GM23338 (cell line): ENCODE measurements at regions not wholly inside any gene's neighbourhood (a gene's known extent, or its start where the extent isn't known, plus 50 kb on each side); places are given as distances from the start of the nearest gene placed in this dataset.
A peak's percentile ranks its signal among the peaks of the same experiment; 100 is the strongest.

Experiments used
- ATAC-seq: fragments of 200-7000 bp; cut with Tn5 transposase; 3 replicates; pipeline ENCODE4 v1.9.1; 2020
- DNase-seq: peaks from one replicate; pipeline ENCODE4 v3.0.0-alpha.2; 2015; ENCODE audit warnings: low spot score
- H2AFZ ChIP-seq: fragments of 200-600 bp; sonication (generic); 2 replicates; pipeline ENCODE4 v1.8.0; 2016; ENCODE audit warnings: antibody characterized with exemption, mild to moderate bottlenecking, moderate library complexity
- H3F3A ChIP-seq: fragments of 200-600 bp; sonication (generic); replicated peaks from 2 replicates; pipeline ENCODE4 v1.8.0; 2017; ENCODE audit warnings: antibody characterized with exemption, mixed run types, low read depth
- H3K27ac ChIP-seq: fragments of 200-600 bp; sonication (generic); 2 replicates; pipeline ENCODE4 v1.6.1; 2016; ENCODE audit warnings: low read depth
- H3K27me3 ChIP-seq: fragments of 200-600 bp; sonication (generic); 2 replicates; pipeline ENCODE4 v1.8.0; 2016; ENCODE audit warnings: mild to moderate bottlenecking, mixed run types, moderate library complexity; ENCODE audit not compliant: insufficient read depth
- H3K36me3 ChIP-seq: fragments of 200-600 bp; sonication (generic); 2 replicates; pipeline ENCODE4 v1.8.0; 2016; ENCODE audit warnings: mild to moderate bottlenecking; ENCODE audit not compliant: insufficient read depth
- H3K4me1 ChIP-seq: fragments of 200-600 bp; sonication (generic); 2 replicates; pipeline ENCODE4 v1.8.0; 2016; ENCODE audit warnings: mild to moderate bottlenecking, moderate library complexity; ENCODE audit not compliant: insufficient read depth
- H3K4me2 ChIP-seq: fragments of 200-600 bp; sonication (generic); 2 replicates; pipeline ENCODE4 v1.7.1; 2017; ENCODE audit warnings: mixed run types
- H3K4me3 ChIP-seq: fragments of 200-600 bp; sonication (generic); 2 replicates; pipeline ENCODE4 v1.6.1; 2016; ENCODE audit warnings: mixed run types
- H3K79me2 ChIP-seq: fragments of 200-600 bp; sonication (generic); replicated peaks from 2 replicates; pipeline ENCODE4 v1.8.0; 2017; ENCODE audit warnings: mild to moderate bottlenecking; ENCODE audit not compliant: insufficient read depth
- H3K9me2 ChIP-seq: fragments of 200-600 bp; sonication (generic); 2 replicates; pipeline ENCODE4 v1.8.0; 2017; ENCODE audit not compliant: insufficient read depth
- H4K20me1 ChIP-seq: fragments of 200-600 bp; sonication (generic); replicated peaks from 2 replicates; pipeline ENCODE4 v1.8.0; 2017; ENCODE audit warnings: mild to moderate bottlenecking; ENCODE audit not compliant: insufficient read depth
- H3K27ac Mint-ChIP-seq: 2 replicates; pipeline ENCODE4 v1.8.0; 2020; ENCODE audit warnings: inconsistent platforms, mild to moderate bottlenecking, moderate library complexity, mixed read lengths
- H3K27me3 Mint-ChIP-seq: 3 replicates; pipeline ENCODE4 v1.8.0; 2022; ENCODE audit warnings: low read depth, mild to moderate bottlenecking, moderate library complexity, mixed read lengths, inconsistent platforms; ENCODE audit not compliant: insufficient read depth, poor library complexity
- H3K36me3 Mint-ChIP-seq: 3 replicates; pipeline ENCODE4 v1.8.0; 2021; ENCODE audit warnings: low read depth, mild to moderate bottlenecking, inconsistent platforms, moderate library complexity, mixed read lengths
- H3K4me1 Mint-ChIP-seq: 3 replicates; pipeline ENCODE4 v1.8.0; 2020; ENCODE audit warnings: mild to moderate bottlenecking, inconsistent platforms, mixed read lengths
- H3K4me3 Mint-ChIP-seq: 3 replicates; pipeline ENCODE4 v1.8.0; 2021; ENCODE audit warnings: moderate library complexity, mild to moderate bottlenecking, inconsistent platforms, mixed read lengths
- H3K9me3 Mint-ChIP-seq: 3 replicates; pipeline ENCODE4 v1.8.0; 2020; ENCODE audit warnings: moderate library complexity, mild to moderate bottlenecking, inconsistent platforms, mixed read lengths
- ETS1 ChIP-seq: IDR thresholded peaks from 2 replicates; pipeline ENCODE4 v1.6.1; 2016; ENCODE audit warnings: antibody characterized with exemption
- EZH2 ChIP-seq: fragments of 200-600 bp; sonication (generic); IDR thresholded peaks from one replicate; pipeline ENCODE4 v1.8.0; 2017; ENCODE audit warnings: antibody characterized with exemption, mild to moderate bottlenecking, low read depth; ENCODE audit not compliant: unreplicated experiment
- EZH2phosphoT487 ChIP-seq: fragments of 200-600 bp; sonication (generic); IDR thresholded peaks from one replicate; pipeline ENCODE4 v1.8.1; 2018; ENCODE audit warnings: antibody characterized with exemption; ENCODE audit not compliant: unreplicated experiment
- NANOG ChIP-seq: IDR thresholded peaks from 2 replicates; pipeline ENCODE4 v1.6.1; 2016; ENCODE audit warnings: antibody characterized with exemption, borderline replicate concordance
- POLR2AphosphoS5 ChIP-seq: IDR thresholded peaks from 2 replicates; pipeline ENCODE4 v1.6.1; 2016; ENCODE audit warnings: antibody characterized with exemption, low read depth
- REST ChIP-seq: IDR thresholded peaks from one replicate; pipeline ENCODE4 v1.6.1; 2018; ENCODE audit warnings: antibody characterized with exemption; ENCODE audit not compliant: unreplicated experiment
- STAT1 ChIP-seq: IDR thresholded peaks from one replicate; pipeline ENCODE4 v1.6.1; 2016; ENCODE audit warnings: antibody characterized with exemption; ENCODE audit not compliant: unreplicated experiment
- ZNF114 ChIP-seq: fragments of 250-450 bp; sonication (Bioruptor Pico); IDR thresholded peaks from 2 replicates; pipeline ENCODE4 v1.5.0; 2020; ENCODE audit warnings: mild to moderate bottlenecking, moderate library complexity
- ZNF331 ChIP-seq: fragments of 250-450 bp; sonication (Bioruptor Pico); IDR thresholded peaks from 2 replicates; pipeline ENCODE4 v1.5.0; 2020; ENCODE audit warnings: low read depth, mild to moderate bottlenecking, moderate library complexity
- TF ChIP-seq, protein P1 (sequence below): fragments of 250-450 bp; sonication (Bioruptor Pico); IDR thresholded peaks from 2 replicates; pipeline ENCODE4 v1.5.0; 2020; ENCODE audit warnings: mild to moderate bottlenecking, moderate library complexity
- TF ChIP-seq, protein P2 (sequence below), 2 experiments: fragments of 200-600 bp in 1 of 2; sonication (generic) in 1 of 2; conservative IDR thresholded peaks; 2 replicates each; pipeline versions ENCODE4 v1.5.1 to v1.6.1; 2016 to 2017; ENCODE audit warnings: antibody characterized with exemption in 2 of 2, low read depth in 2 of 2, mild to moderate bottlenecking in 2 of 2, moderate library complexity in 1 of 2

DNA sequence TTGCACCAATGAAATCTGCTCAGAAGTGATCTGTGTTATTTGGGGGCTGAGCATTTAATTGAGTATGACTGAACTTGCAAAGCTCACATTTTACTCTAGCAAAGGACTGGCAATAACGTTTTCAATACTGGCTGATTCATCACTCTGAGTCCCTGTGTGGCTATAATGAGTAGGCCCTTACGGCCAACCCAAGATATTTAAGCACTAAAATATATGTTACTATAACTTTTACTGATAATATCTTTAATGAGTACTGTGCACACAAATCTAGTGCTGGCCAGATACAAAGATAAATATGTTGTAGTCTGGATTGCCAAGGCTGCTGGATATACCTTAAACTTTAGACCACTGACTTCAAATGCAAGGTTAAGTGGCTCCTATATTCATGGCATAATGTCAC, 436.4 kb upstream of the KCNMB2 start (continued):
- TF ChIP-seq, protein P1, sequence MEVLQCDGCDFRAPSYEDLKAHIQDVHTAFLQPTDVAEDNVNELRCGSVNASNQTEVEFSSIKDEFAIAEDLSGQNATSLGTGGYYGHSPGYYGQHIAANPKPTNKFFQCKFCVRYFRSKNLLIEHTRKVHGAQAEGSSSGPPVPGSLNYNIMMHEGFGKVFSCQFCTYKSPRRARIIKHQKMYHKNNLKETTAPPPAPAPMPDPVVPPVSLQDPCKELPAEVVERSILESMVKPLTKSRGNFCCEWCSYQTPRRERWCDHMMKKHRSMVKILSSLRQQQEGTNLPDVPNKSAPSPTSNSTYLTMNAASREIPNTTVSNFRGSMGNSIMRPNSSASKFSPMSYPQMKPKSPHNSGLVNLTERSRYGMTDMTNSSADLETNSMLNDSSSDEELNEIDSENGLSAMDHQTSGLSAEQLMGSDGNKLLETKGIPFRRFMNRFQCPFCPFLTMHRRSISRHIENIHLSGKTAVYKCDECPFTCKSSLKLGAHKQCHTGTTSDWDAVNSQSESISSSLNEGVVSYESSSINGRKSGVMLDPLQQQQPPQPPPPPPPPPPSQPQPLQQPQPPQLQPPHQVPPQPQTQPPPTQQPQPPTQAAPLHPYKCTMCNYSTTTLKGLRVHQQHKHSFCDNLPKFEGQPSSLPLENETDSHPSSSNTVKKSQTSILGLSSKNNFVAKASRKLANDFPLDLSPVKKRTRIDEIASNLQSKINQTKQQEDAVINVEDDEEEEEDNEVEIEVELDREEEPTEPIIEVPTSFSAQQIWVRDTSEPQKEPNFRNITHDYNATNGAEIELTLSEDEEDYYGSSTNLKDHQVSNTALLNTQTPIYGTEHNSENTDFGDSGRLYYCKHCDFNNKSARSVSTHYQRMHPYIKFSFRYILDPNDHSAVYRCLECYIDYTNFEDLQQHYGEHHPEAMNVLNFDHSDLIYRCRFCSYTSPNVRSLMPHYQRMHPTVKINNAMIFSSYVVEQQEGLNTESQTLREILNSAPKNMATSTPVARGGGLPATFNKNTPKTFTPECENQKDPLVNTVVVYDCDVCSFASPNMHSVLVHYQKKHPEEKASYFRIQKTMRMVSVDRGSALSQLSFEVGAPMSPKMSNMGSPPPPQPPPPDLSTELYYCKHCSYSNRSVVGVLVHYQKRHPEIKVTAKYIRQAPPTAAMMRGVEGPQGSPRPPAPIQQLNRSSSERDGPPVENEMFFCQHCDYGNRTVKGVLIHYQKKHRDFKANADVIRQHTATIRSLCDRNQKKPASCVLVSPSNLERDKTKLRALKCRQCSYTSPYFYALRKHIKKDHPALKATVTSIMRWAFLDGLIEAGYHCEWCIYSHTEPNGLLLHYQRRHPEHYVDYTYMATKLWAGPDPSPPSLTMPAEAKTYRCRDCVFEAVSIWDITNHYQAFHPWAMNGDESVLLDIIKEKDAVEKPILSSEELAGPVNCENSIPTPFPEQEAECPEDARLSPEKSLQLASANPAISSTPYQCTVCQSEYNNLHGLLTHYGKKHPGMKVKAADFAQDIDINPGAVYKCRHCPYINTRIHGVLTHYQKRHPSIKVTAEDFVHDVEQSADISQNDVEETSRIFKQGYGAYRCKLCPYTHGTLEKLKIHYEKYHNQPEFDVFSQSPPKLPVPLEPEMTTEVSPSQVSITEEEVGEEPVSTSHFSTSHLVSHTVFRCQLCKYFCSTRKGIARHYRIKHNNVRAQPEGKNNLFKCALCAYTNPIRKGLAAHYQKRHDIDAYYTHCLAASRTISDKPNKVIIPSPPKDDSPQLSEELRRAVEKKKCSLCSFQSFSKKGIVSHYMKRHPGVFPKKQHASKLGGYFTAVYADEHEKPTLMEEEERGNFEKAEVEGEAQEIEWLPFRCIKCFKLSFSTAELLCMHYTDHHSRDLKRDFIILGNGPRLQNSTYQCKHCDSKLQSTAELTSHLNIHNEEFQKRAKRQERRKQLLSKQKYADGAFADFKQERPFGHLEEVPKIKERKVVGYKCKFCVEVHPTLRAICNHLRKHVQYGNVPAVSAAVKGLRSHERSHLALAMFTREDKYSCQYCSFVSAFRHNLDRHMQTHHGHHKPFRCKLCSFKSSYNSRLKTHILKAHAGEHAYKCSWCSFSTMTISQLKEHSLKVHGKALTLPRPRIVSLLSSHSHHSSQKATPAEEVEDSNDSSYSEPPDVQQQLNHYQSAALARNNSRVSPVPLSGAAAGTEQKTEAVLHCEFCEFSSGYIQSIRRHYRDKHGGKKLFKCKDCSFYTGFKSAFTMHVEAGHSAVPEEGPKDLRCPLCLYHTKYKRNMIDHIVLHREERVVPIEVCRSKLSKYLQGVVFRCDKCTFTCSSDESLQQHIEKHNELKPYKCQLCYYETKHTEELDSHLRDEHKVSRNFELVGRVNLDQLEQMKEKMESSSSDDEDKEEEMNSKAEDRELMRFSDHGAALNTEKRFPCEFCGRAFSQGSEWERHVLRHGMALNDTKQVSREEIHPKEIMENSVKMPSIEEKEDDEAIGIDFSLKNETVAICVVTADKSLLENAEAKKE (CRISPR knock-in tag): no peak
- no peak for TF ChIP-seq POLR2AphosphoS5
- no peak for TF ChIP-seq ETS1
- no peak for TF ChIP-seq ZNF114
- TF ChIP-seq NANOG: no peak
- TF ChIP-seq, protein P2, sequence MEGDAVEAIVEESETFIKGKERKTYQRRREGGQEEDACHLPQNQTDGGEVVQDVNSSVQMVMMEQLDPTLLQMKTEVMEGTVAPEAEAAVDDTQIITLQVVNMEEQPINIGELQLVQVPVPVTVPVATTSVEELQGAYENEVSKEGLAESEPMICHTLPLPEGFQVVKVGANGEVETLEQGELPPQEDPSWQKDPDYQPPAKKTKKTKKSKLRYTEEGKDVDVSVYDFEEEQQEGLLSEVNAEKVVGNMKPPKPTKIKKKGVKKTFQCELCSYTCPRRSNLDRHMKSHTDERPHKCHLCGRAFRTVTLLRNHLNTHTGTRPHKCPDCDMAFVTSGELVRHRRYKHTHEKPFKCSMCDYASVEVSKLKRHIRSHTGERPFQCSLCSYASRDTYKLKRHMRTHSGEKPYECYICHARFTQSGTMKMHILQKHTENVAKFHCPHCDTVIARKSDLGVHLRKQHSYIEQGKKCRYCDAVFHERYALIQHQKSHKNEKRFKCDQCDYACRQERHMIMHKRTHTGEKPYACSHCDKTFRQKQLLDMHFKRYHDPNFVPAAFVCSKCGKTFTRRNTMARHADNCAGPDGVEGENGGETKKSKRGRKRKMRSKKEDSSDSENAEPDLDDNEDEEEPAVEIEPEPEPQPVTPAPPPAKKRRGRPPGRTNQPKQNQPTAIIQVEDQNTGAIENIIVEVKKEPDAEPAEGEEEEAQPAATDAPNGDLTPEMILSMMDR (conservative IDR thresholded peaks at IDR 0.05; ENCODE audit: low read depth in 2 of 2): no peak

DNA sequence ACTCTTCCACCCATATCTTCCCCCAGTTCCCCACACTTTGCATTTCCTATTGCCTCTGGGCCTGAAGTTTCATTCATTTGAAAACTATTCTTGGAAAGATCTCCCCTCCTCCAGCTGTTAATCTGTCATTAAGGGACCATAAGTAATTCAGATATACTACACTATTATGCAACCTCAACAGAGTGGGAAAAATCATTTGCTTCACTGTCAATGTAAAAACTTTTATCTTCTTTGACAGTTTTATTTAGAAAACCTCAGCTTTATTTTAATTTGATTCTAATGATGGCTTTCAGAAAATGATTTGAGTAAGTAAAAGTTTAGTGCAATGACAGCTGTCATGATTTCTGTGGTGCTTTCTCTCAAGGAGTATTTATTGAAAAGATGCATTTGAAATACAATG, 435.3 kb upstream of the KCNMB2 start:
- no peaks in the 10 kb centered on the region for H3K9me2 ChIP-seq
- peak overlapping the region; percentile 21 for H3K4me2 ChIP-seq
- no peaks in the 10 kb centered on the region for H3K36me3 ChIP-seq
- no peak overlapping the region for H2AFZ ChIP-seq
- ATAC-seq (no peak), DNase-seq (no peak)
- no peaks in the 10 kb centered on the region for H3K36me3 Mint-ChIP-seq
- no peak overlapping the region for H3K4me3 ChIP-seq
- peaks cover 7% of the 10 kb centered on the region for H3K27me3 Mint-ChIP-seq
- no peaks in the 10 kb centered on the region for H3F3A ChIP-seq
- no peak overlapping the region for H3K4me3 Mint-ChIP-seq
- peak overlapping the region; percentile 51 for H3K27ac Mint-ChIP-seq
- H3K79me2 ChIP-seq: no peaks in the 10 kb centered on the region
- peaks cover 26% of the 10 kb centered on the region for H3K4me1 Mint-ChIP-seq
- no peaks in the 10 kb centered on the region for H3K9me3 Mint-ChIP-seq
- no peaks in the 10 kb centered on the region for H3K27me3 ChIP-seq
- H3K27ac ChIP-seq: no peak overlapping the region
- H4K20me1 ChIP-seq: no peaks in the 10 kb centered on the region
- H3K4me1 ChIP-seq: peaks cover 23% of the 10 kb centered on the region
- TF ChIP-seq, protein P2 (conservative IDR thresholded peaks at IDR 0.05; ENCODE audit: low read depth in 2 of 2): no peak
- TF ChIP-seq EZH2phosphoT487 (no peak), NANOG (no peak), REST (no peak), ZNF331 (CRISPR knock-in tag) (no peak), STAT1 (no peak), EZH2 (no peak), POLR2AphosphoS5 (no peak)
